H9 (cell line): ENCODE measurements at regions not wholly inside any gene's neighbourhood (a gene's known extent, or its start where the extent isn't known, plus 50 kb on each side); places are given as distances from the start of the nearest gene placed in this dataset.

ENCODE experiments used
- DNase-seq: peaks from one replicate; pipeline ENCODE4 v3.0.0-alpha.2; 2017
- H2AFZ ChIP-seq: one replicate; pipeline ENCODE4 v1.6.1; 2013; ENCODE audit warnings: mild to moderate bottlenecking, low read length, control low read depth, moderate library complexity
- H2AK5ac ChIP-seq: 2 replicates; pipeline ENCODE4 v1.6.1; 2013; ENCODE audit warnings: low read length, control low read depth, mixed read lengths; ENCODE audit not compliant: insufficient read length
- H2BK120ac ChIP-seq: one replicate; pipeline ENCODE4 v1.6.1; 2013; ENCODE audit warnings: low read depth, mild to moderate bottlenecking, low read length, control low read depth, inconsistent platforms; ENCODE audit not compliant: poor library complexity, severe bottlenecking
- H2BK12ac ChIP-seq: 2 replicates; pipeline ENCODE4 v1.6.1; 2013; ENCODE audit warnings: low read length, control low read depth, mixed read lengths, low read depth; ENCODE audit not compliant: insufficient read length
- H2BK15ac ChIP-seq: 2 replicates; pipeline ENCODE4 v1.6.1; 2013; ENCODE audit warnings: low read depth, low read length, control low read depth
- H2BK20ac ChIP-seq: one replicate; pipeline ENCODE4 v1.6.1; 2013; ENCODE audit warnings: low read depth, mild to moderate bottlenecking, low read length, control low read depth, inconsistent platforms; ENCODE audit not compliant: poor library complexity, severe bottlenecking
- H2BK5ac ChIP-seq: 2 replicates; pipeline ENCODE4 v1.6.1; 2013; ENCODE audit warnings: low read length, control low read depth, mixed read lengths; ENCODE audit not compliant: insufficient read length
- H3K14ac ChIP-seq: 2 replicates; pipeline ENCODE4 v1.6.1; 2013; ENCODE audit warnings: low read length, control low read depth; ENCODE audit not compliant: insufficient read depth
- H3K18ac ChIP-seq: 2 replicates; pipeline ENCODE4 v1.6.1; 2013; ENCODE audit warnings: low read depth, mild to moderate bottlenecking, mixed read lengths, low read length, control low read depth; ENCODE audit not compliant: insufficient read length
- H3K23ac ChIP-seq: 2 replicates; pipeline ENCODE4 v1.6.1; 2013; ENCODE audit warnings: low read length, control low read depth, mixed read lengths, low read depth; ENCODE audit not compliant: insufficient read length
- H3K23me2 ChIP-seq: 2 replicates; pipeline ENCODE4 v1.6.1; 2013; ENCODE audit warnings: low read depth, mild to moderate bottlenecking, mixed read lengths, low read length, control low read depth; ENCODE audit not compliant: insufficient read length, poor library complexity, severe bottlenecking
- H3K27ac ChIP-seq: 2 replicates; pipeline ENCODE4 v1.5.1; 2013; ENCODE audit warnings: low read length, control low read depth, mixed read lengths, low read depth; ENCODE audit not compliant: insufficient read length
- H3K27me3 ChIP-seq: 2 replicates; pipeline ENCODE4 v1.6.1; 2013; ENCODE audit warnings: low read length, control low read depth, inconsistent platforms; ENCODE audit not compliant: insufficient read depth
- H3K4ac ChIP-seq: 2 replicates; pipeline ENCODE4 v1.6.1; 2013; ENCODE audit warnings: low read depth, mild to moderate bottlenecking, control low read depth, inconsistent platforms, low read length, moderate library complexity
- H3K4me1 ChIP-seq: 2 replicates; pipeline ENCODE4 v1.6.1; 2013; ENCODE audit warnings: low read length, control low read depth, inconsistent platforms; ENCODE audit not compliant: insufficient read depth
- H3K4me2 ChIP-seq: 2 replicates; pipeline ENCODE4 v1.6.1; 2013; ENCODE audit warnings: low read length, control low read depth, mixed read lengths; ENCODE audit not compliant: insufficient read length, insufficient read depth
- H3K56ac ChIP-seq: 2 replicates; pipeline ENCODE4 v1.6.1; 2013; ENCODE audit warnings: low read depth, mild to moderate bottlenecking, mixed read lengths, low read length, control low read depth; ENCODE audit not compliant: insufficient read length
- H3K79me1 ChIP-seq: 2 replicates; pipeline ENCODE4 v1.6.1; 2013; ENCODE audit warnings: low read depth, mild to moderate bottlenecking, moderate library complexity, low read length, control low read depth, inconsistent platforms; ENCODE audit not compliant: insufficient read depth, poor library complexity, severe bottlenecking
- H3K79me2 ChIP-seq: 2 replicates; pipeline ENCODE4 v1.6.1; 2013; ENCODE audit warnings: low read length, control low read depth, inconsistent platforms; ENCODE audit not compliant: insufficient read depth
- H3K9ac ChIP-seq: 2 replicates; pipeline ENCODE4 v1.6.1; 2013; ENCODE audit warnings: low read length, control low read depth, mixed read lengths; ENCODE audit not compliant: insufficient read length; ENCODE audit errors: extremely low read depth
- H3K9me3 ChIP-seq: one replicate; pipeline ENCODE4 v1.6.1; 2013; ENCODE audit warnings: low read depth, low read length, inconsistent platforms; ENCODE audit not compliant: control insufficient read depth
- H3T11ph ChIP-seq: one replicate; pipeline ENCODE4 v1.6.1; 2013; ENCODE audit warnings: mild to moderate bottlenecking, low read length, control low read depth, inconsistent platforms
- H4K20me1 ChIP-seq: one replicate; pipeline ENCODE4 v1.6.1; 2013; ENCODE audit not compliant: control insufficient read depth, insufficient read length, insufficient read depth
- H4K5ac ChIP-seq: 2 replicates; pipeline ENCODE4 v1.6.1; 2013; ENCODE audit warnings: low read depth, mild to moderate bottlenecking, mixed read lengths, low read length, control low read depth; ENCODE audit not compliant: insufficient read length
- H4K8ac ChIP-seq: replicated peaks from 2 replicates; pipeline ENCODE4 v1.6.1; 2013; ENCODE audit warnings: low read length, control low read depth, mixed read lengths, low read depth; ENCODE audit not compliant: insufficient read length
- H4K91ac ChIP-seq: 2 replicates; pipeline ENCODE4 v1.6.1; 2013; ENCODE audit warnings: low read depth, mild to moderate bottlenecking, moderate library complexity, mixed read lengths, low read length, control low read depth; ENCODE audit not compliant: insufficient read length
- H3K27ac Mint-ChIP-seq, 3 experiments: 2 replicates in 2 of 3; 3 replicates in 1 of 3; pipeline ENCODE4 v1.8.0; 2020 to 2021; ENCODE audit warnings: mixed read lengths in 3 of 3, mild to moderate bottlenecking in 1 of 3, moderate library complexity in 1 of 3
- H3K27me3 Mint-ChIP-seq: 2 replicates; pipeline ENCODE4 v1.8.0; 2021; ENCODE audit warnings: low read depth, mild to moderate bottlenecking, moderate library complexity, mixed read lengths
- H3K36me3 Mint-ChIP-seq, 3 experiments: 2 replicates in 2 of 3; 3 replicates in 1 of 3; pipeline ENCODE4 v1.8.0; 2020 to 2021; ENCODE audit warnings: low read depth in 3 of 3, mixed read lengths in 3 of 3; ENCODE audit not compliant: insufficient read depth in 1 of 3
- H3K4me1 Mint-ChIP-seq, 2 experiments: 2 replicates each; pipeline ENCODE4 v1.8.0; 2020; ENCODE audit warnings: mixed read lengths in 2 of 2
- H3K4me3 Mint-ChIP-seq, 2 experiments: 2 replicates in 1 of 2; 3 replicates in 1 of 2; pipeline ENCODE4 v1.8.0; 2020 to 2021; ENCODE audit warnings: mild to moderate bottlenecking in 2 of 2, mixed read lengths in 2 of 2, moderate library complexity in 1 of 2
- H3K9me3 Mint-ChIP-seq, 2 experiments: 2 replicates in 1 of 2; 3 replicates in 1 of 2; pipeline ENCODE4 v1.8.0; 2020; ENCODE audit warnings: mild to moderate bottlenecking in 2 of 2, mixed read lengths in 2 of 2, moderate library complexity in 1 of 2
- WGBS: extraction: QIAGEN DNeasy Blood & Tissue Kit; methylation state at CpG from one replicate; pipeline ENCODE4 v1.1.7; 2013; ENCODE audit warnings: missing lambda C conversion rate, low lambda C conversion rate, mixed read lengths; ENCODE audit not compliant: insufficient read length; ENCODE audit errors: extremely low coverage; 5-methylcytosine and 5-hydroxymethylcytosine counted together
- TF ChIP-seq, protein P1 (sequence below): fragments of 200-600 bp; sonication (generic); conservative IDR thresholded peaks from 3 replicates; pipeline ENCODE4 v1.8.0; 2021; ENCODE audit warnings: antibody characterized with exemption, mild to moderate bottlenecking

GRCh38 chr10:105968666-105969065 lies 1195.8 kb downstream of the SORCS1 start:
- no peaks in the 10 kb centered on the region for H3K27me3 Mint-ChIP-seq

More at GRCh38 chr10:105968666-105969065, 1195.8 kb downstream of the SORCS1 start:
- no peaks in the 10 kb centered on the region for H3K36me3 Mint-ChIP-seq
- no peak overlapping the region for H3K27ac Mint-ChIP-seq
- Histone ChIP-seq H3K18ac (no peak overlapping the region), H3K4me2 (no peak overlapping the region), H3K4me1 (peaks cover 3% of the 10 kb centered on the region; the same call in 1 of the 2 replicates), H3K79me2 (no peaks in the 10 kb centered on the region), H3T11ph (no peak overlapping the region), H4K20me1 (no peaks in the 10 kb centered on the region), H2BK120ac (no peak overlapping the region), H4K8ac (no peak overlapping the region), H3K23ac (no peak overlapping the region), H3K9me3 (no peaks in the 10 kb centered on the region), H3K27me3 (no peaks in the 10 kb centered on the region), H2BK12ac (no peak overlapping the region), H3K27ac (no peak overlapping the region), H3K79me1 (no peaks in the 10 kb centered on the region), H4K91ac (no peak overlapping the region), H3K4ac (no peak overlapping the region), H3K23me2 (no peaks in the 10 kb centered on the region), H2AFZ (no peak overlapping the region), H2BK15ac (no peak overlapping the region), H2AK5ac (no peak overlapping the region), H3K56ac (no peak overlapping the region), H4K5ac (no peak overlapping the region), H3K9ac (no peak overlapping the region), H2BK20ac (no peak overlapping the region), H2BK5ac (no peak overlapping the region), H3K14ac (no peak overlapping the region)
- no peak overlapping the region for H3K4me3 Mint-ChIP-seq
- WGBS: no CpG with 5 or more reads among the region's 3 CpGs
- peaks cover 12% of the 10 kb centered on the region in 2 experiments for H3K4me1 Mint-ChIP-seq
- H3K9me3 Mint-ChIP-seq: no peaks in the 10 kb centered on the region
- no peak for DNase-seq
- TF ChIP-seq, protein P1, sequence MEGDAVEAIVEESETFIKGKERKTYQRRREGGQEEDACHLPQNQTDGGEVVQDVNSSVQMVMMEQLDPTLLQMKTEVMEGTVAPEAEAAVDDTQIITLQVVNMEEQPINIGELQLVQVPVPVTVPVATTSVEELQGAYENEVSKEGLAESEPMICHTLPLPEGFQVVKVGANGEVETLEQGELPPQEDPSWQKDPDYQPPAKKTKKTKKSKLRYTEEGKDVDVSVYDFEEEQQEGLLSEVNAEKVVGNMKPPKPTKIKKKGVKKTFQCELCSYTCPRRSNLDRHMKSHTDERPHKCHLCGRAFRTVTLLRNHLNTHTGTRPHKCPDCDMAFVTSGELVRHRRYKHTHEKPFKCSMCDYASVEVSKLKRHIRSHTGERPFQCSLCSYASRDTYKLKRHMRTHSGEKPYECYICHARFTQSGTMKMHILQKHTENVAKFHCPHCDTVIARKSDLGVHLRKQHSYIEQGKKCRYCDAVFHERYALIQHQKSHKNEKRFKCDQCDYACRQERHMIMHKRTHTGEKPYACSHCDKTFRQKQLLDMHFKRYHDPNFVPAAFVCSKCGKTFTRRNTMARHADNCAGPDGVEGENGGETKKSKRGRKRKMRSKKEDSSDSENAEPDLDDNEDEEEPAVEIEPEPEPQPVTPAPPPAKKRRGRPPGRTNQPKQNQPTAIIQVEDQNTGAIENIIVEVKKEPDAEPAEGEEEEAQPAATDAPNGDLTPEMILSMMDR: no peak
